HepG2 (cell line): ENCODE measurements at regions not wholly inside any gene's neighbourhood (a gene's known extent, or its start where the extent isn't known, plus 50 kb on each side); places are given as distances from the start of the nearest gene placed in this dataset.

Experiments
- ATF6 ChIP-seq: sonication (generic); formaldehyde crosslinking; conservative IDR thresholded peaks from 2 replicates; pipeline ENCODE4 v1.4.0; 2020; ENCODE audit warnings: missing genetic modification reagents
- MLLT10 ChIP-seq: sonication (generic); formaldehyde crosslinking; IDR thresholded peaks from 2 replicates; pipeline ENCODE4 v1.4.0; 2020; ENCODE audit warnings: missing genetic modification reagents
- NKX3-1 ChIP-seq: sonication (generic); formaldehyde crosslinking; IDR thresholded peaks from 2 replicates; pipeline ENCODE4 v1.5.0; 2020; ENCODE audit warnings: missing genetic modification reagents
- ZNF510 ChIP-seq: sonication (generic); formaldehyde crosslinking; IDR thresholded peaks from 2 replicates; pipeline ENCODE4 v1.4.0; 2020; ENCODE audit warnings: low read depth, mild to moderate bottlenecking, missing genetic modification reagents
- ZNF609 ChIP-seq: sonication (generic); formaldehyde crosslinking; IDR thresholded peaks from 2 replicates; pipeline ENCODE4 v1.4.0; 2020; ENCODE audit warnings: mild to moderate bottlenecking, missing genetic modification reagents, borderline replicate concordance
- ZNF800 ChIP-seq: sonication (generic); formaldehyde crosslinking; IDR thresholded peaks from 2 replicates; pipeline ENCODE4 v1.4.0; 2020; ENCODE audit warnings: missing genetic modification reagents
- TF ChIP-seq, protein P1 (sequence below): sonication (generic); formaldehyde crosslinking; IDR thresholded peaks from 2 replicates; pipeline ENCODE4 v1.4.0; 2020; ENCODE audit warnings: mild to moderate bottlenecking, missing genetic modification reagents

DNA sequence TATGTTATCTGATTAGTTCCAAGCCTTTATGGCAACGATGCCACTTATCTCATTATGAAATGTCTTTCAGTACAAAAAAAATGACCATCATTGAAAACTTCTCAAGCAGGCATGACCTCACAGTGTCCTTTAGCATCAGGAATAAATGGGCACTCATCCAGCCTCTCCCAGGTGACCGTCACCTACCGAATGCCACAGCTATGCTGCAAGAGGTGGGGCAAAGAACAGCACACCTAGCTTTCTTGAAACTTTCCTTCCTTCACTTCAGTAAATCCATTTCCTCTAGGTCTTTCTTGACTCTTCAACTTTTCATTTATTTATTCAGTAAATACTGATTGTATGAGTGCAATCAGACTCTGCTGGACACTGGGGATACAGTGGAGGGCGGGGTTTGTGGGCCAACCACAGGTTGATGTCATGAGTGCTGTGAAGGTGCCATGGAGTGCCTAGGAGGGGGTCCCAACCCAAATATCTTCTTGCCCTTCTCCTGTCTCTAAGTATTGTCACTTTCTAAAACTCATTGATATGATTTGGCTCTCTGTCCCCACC lies 54.3 kb upstream of the HK2 start (continued):
- TF ChIP-seq, protein P1, sequence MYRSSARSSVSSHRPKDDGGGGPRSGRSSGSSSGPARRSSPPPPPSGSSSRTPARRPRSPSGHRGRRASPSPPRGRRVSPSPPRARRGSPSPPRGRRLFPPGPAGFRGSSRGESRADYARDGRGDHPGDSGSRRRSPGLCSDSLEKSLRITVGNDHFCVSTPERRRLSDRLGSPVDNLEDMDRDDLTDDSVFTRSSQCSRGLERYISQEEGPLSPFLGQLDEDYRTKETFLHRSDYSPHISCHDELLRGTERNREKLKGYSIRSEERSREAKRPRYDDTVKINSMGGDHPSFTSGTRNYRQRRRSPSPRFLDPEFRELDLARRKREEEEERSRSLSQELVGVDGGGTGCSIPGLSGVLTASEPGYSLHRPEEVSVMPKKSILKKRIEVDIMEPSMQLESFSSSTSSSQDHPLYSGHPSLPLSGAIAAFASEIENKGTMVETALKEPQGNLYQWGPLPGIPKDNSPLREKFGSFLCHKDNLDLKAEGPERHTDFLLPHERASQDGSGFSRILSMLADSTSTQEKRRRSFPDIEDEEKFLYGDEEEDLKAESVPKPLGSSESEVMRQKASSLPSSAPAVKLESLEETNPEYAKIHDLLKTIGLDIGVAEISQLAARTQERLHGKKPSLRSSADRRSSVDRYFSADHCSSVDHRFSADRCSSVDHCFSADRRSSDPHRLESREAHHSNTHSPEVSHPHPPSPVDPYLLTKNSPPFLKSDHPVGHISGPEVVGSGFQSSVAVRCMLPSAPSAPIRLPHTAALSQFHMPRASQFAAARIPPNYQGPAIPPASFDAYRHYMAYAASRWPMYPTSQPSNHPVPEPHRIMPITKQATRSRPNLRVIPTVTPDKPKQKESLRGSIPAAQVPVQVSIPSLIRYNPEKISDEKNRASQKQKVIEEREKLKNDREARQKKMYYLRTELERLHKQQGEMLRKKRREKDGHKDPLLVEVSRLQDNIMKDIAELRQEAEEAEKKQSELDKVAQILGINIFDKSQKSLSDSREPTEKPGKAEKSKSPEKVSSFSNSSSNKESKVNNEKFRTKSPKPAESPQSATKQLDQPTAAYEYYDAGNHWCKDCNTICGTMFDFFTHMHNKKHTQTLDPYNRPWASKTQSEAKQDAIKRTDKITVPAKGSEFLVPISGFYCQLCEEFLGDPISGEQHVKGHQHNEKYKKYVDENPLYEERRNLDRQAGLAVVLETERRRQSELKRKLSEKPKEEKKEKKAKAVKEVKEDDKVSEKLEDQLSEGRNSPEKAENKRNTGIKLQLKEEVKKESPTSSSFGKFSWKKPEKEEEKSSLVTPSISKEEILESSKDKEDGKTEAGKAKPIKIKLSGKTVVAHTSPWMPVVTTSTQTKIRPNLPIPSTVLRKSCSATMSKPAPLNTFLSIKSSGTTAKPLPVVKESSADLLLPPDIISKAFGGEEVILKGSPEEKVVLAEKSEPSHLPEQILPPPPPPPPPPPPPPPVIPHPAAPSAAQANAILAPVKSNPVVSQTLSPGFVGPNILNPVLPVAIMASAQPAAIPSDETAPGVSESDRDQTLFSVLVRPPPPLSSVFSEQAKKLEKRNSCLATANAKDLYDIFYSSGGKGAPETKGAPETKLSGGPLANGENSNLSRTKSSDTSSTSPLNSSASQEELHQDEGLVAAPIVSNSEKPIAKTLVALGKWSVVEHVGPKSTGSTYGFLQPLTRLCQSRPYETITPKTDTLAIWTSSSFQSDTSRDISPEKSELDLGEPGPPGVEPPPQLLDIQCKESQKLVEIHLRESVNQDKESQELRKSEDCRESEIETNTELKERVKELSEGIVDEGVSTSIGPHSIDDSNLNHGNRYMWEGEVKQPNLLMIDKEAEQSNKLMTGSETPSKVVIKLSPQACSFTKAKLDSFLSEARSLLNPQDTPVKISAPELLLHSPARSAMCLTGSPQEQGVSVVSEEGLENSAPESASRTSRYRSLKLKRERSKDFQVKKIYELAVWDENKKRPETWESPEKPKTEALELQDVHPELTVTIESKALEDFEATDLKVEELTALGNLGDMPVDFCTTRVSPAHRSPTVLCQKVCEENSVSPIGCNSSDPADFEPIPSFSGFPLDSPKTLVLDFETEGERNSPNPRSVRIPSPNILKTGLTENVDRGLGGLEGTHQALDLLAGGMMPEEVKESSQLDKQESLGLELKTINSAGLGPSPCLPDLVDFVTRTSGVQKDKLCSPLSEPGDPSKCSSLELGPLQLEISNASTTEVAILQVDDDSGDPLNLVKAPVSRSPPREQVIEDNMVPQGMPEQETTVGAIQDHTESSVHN = no peak
- TF ChIP-seq NKX3-1 (CRISPR knock-in tag) (no peak), ZNF510 (CRISPR knock-in tag) (no peak), ZNF800 (no peak), MLLT10 (no peak), ATF6 (no peak), ZNF609 (CRISPR knock-in tag) (no peak)
